ENCODE measurements at regions not wholly inside any gene's neighbourhood (a gene's known extent, or its start where the extent isn't known, plus 50 kb on each side); places are given as distances from the start of the nearest gene placed in this dataset.

DNA sequence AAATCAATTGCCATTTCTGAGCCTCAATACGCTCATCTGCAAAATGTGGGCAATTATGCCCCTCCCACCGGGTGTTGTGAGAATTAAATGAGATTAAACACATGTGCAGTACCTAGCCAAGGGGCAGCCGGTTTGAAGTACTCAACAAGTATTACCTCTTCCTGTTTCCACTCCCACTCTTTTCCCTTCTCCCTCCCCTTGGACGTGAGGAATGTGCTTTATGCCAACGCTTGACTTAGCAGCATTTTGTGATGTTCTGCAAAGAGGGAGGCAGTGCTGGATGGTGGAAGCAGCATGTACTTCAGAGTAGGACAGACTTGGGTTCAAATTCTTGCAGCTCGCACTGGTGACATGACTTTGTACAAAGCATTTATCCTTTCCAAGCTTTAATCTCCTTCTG, 306.0 kb downstream of the BUD13 start:
- POLR2A ChIA-PET (ENCODE audit: low non-redundant PET), result no interaction called here
- no peak for DNase-seq (ENCODE audit: low spot score)
- H3K27ac ChIP-seq, result no peak overlapping the region
- TF ChIP-seq, protein P1, sequence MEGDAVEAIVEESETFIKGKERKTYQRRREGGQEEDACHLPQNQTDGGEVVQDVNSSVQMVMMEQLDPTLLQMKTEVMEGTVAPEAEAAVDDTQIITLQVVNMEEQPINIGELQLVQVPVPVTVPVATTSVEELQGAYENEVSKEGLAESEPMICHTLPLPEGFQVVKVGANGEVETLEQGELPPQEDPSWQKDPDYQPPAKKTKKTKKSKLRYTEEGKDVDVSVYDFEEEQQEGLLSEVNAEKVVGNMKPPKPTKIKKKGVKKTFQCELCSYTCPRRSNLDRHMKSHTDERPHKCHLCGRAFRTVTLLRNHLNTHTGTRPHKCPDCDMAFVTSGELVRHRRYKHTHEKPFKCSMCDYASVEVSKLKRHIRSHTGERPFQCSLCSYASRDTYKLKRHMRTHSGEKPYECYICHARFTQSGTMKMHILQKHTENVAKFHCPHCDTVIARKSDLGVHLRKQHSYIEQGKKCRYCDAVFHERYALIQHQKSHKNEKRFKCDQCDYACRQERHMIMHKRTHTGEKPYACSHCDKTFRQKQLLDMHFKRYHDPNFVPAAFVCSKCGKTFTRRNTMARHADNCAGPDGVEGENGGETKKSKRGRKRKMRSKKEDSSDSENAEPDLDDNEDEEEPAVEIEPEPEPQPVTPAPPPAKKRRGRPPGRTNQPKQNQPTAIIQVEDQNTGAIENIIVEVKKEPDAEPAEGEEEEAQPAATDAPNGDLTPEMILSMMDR (conservative IDR thresholded peaks at IDR 0.05; ENCODE audit: low read depth), result no peak
- CTCF ChIA-PET, result interaction anchor here (0.9 kb wide), 1 partner anchor 33 kb away, joined by 3 read pairs; no protein-coding TSS in a partner anchor

DNA sequence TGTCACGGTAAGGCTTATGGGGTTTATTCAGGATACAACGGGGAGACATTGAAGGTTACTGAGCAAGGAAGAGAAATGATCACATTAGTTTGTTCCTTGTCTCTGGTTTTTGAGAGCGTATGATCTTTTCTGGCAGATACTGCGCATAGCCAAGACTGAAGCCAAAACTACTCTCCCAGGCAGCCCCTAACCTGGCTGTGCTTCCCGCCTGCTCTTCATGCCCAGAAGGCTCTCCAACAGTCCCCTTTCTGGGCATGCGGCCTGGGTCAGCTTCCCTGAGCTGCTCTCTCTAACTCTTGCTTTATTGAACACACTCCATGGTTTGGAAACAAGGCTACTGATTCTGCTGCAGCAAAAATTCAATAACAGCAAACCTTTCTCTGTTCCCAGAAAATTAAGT, 306.6 kb downstream of the BUD13 start:
- ChIA-PET POLR2A (ENCODE audit: low non-redundant PET) (no interaction called here), CTCF (interaction anchor here (0.6 kb wide), 1 partner anchor 1576 kb away, joined by 3 read pairs; no protein-coding TSS in a partner anchor)
- H3K27ac ChIP-seq, result no peak overlapping the region
- TF ChIP-seq, protein P1 (conservative IDR thresholded peaks at IDR 0.05; ENCODE audit: low read depth), result no peak
- no peak for DNase-seq (ENCODE audit: low spot score)

DNA sequence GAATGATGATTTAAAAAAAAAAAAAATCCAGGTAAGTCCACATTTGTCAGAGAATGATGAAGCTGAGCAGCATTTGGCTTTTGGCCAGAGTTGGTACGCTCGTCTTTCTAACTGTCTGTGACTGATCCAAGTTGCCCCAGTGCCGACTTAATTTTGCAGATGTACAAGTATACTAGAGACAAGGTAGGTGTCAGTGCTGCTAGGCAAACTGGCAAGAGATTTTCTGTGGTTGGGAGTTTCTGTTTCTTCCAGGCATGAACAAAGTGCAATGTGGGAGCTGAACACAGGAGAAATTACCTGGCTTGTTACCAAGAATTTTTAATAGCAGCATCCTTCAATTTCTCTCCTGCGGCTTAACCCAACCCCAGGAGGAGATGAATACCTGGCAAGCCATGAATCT, 307.7 kb downstream of the BUD13 start:
- TF ChIP-seq, protein P1 (conservative IDR thresholded peaks at IDR 0.05; ENCODE audit: low read depth), result no peak
- POLR2A ChIA-PET (ENCODE audit: low non-redundant PET), result no interaction called here
- no peak overlapping the region for H3K27ac ChIP-seq
- CTCF ChIA-PET, result no interaction called here
- DNase-seq (ENCODE audit: low spot score), result no peak

DNA sequence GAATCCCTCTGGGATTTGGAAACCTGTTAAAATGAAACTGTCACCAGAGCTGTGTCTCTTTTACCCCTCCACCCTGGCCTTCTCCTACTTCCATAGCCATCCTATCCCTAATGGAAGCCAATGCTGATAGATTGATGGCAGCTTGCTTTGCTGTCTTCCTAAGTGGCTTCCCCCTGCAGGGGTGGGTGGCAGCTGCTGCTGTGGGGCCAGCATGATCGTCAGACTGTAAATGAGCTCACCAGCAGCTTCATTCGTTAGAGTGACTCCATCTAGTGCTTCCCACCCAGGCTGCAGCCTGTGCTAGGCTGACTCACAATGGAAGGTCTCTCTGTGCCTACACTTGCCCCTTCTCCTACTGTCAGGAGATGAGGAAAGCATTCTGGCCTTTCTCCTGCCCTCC, 311.0 kb downstream of the BUD13 start:
- ChIA-PET POLR2A (ENCODE audit: low non-redundant PET) (no interaction called here), CTCF (interaction anchor here (0.6 kb wide), 1 partner anchor 268 kb away, joined by 6 read pairs; no protein-coding TSS in a partner anchor)
- TF ChIP-seq, protein P1 (conservative IDR thresholded peaks at IDR 0.05; ENCODE audit: low read depth), result no peak
- no peak for DNase-seq (ENCODE audit: low spot score)
- H3K27ac ChIP-seq, result no peak overlapping the region

- CTCF ChIA-PET, result interaction anchor here (0.7 kb wide), 1 partner anchor 499 kb away, joined by 3 read pairs; no protein-coding TSS in a partner anchor
- TF ChIP-seq, protein P1 (conservative IDR thresholded peaks at IDR 0.05; ENCODE audit: low read depth), result no peak
- no peak for DNase-seq (ENCODE audit: low spot score)
- POLR2A ChIA-PET (ENCODE audit: low non-redundant PET), result no interaction called here
- no peak overlapping the region for H3K27ac ChIP-seq
Observed at GRCh38 chr11:116460156-116460920, 312.4 kb downstream of the BUD13 start.

DNA sequence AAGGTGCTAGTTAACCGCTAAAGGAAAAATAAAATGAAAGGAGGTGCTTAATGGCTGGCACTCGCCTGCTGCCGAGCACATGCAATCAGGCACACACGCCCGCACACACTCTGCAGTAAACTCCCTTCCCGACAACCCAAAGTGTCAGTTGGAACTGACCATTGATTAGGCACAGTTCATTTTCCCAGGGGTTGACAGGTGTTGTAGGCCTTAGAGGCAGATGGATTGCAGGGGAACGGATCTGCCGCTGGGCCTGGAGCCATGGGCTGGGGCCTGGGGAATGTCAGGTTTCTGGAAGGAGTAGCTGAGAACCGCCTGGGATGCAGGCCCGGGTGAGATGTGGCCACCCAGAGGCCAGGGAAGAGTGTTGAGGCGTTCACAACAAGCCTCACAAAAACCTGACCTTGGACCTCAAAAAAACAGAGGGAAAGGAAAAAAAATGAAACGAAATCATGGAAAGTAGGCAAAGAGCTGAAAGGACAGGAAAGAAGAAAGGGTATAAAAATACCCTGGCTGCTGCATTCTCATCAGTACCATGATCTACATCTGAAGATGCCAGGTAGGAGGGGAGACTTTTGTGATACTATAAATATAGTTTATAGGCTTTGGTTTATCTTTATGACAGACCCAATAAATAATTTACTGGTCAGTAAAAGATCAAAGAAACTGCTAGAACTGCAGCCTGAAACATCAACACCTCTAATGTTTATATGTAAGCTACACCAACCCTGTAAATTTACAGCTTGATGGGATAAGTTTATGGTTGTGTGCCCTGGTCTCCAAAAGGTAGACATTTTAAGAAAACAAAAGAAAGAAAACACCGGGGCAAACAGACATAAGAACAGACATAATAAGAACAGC, 313.4 kb downstream of the BUD13 start:
- POLR2A ChIA-PET (ENCODE audit: low non-redundant PET), result no interaction called here
- TF ChIP-seq, protein P1 (conservative IDR thresholded peaks at IDR 0.05; ENCODE audit: low read depth), result no peak
- H3K27ac ChIP-seq, result no peak overlapping the region
- no peak for DNase-seq (ENCODE audit: low spot score)
- CTCF ChIA-PET, result no interaction called here
